CD4-positive, alpha-beta T cell treated with Interleukin-21 for 1 hour (primary cell): ENCODE measurements at regions not wholly inside any gene's neighbourhood (a gene's known extent, or its start where the extent isn't known, plus 50 kb on each side); places are given as distances from the start of the nearest gene placed in this dataset.
"Not testable (repeated sequence)": the region's sequence is repeated elsewhere in the genome, so short reads cannot be mapped to it uniquely, and the experiment has no call there.

Experiments used
- DNase-seq: peaks from one replicate; pipeline ENCODE4 v3.0.0-alpha.2; 2020

- DNase-seq, result no peak
Observed at GRCh38 chr15:98280284-98280975, 319.9 kb downstream of the ARRDC4 start.

- no peak for DNase-seq
Observed at GRCh38 chr15:98281130-98281529, 320.6 kb downstream of the ARRDC4 start.

DNA sequence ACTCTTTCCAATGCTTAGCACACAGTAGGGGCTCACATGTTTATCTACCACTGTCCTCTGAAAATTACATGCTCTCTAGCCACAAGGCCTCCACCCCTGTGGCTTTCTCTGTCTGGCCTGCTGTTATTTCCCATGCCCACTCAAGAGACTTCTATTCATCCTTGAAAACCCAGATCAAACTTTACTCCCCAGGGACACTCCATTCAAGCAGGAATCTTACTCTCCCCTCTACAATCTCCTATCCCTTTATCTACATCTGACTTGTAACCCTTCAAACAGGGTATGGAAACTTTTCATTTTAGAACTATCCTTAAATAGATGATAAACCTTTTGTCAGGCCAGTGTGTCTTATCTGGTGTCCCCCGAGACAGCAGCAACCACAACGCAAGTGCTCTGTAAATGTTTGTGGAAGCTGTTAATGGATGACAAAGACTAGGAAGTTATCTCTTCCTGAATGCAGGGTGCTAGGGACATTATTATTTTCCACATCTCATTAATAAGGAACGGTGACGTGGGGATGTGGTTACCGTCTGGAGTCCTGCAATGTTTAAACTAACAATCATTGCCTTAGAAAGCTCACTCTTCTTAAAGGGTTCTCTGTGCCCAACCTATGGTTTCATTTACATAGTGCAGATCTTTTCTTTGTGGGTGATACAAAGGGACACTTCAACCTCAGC is 322.3 kb downstream of the ARRDC4 start:
- no peak for DNase-seq

- DNase-seq, result no peak
Observed at GRCh38 chr15:98286200-98286599, 325.7 kb downstream of the ARRDC4 start.

GRCh38 chr15:98286831-98287230 is 326.3 kb downstream of the ARRDC4 start:
- no peak for DNase-seq

DNA sequence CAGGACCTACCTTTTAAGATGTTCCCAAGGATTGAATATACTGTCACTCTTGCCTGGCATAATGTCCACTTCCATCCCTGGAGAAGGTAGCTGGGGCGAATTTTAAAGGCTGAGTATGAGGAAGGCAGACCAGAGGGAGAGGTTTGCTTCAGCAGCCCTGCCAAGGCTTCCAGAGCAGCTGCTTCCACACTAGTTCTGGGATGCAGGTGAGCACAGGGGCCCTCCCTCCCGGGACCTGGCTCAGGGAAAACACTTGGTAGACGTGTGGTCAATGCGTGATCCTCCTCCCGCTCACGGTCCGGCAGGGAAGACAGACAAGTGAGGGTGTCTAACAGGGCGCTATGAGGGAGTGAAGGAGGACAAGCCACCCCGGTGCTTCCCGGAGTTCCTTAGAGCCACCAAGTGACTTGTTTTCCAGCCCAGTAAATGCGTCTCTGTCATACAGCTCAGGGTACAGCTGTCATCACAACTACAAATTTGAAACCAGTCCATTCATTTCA is 327.6 kb downstream of the ARRDC4 start:
- no peak for DNase-seq

DNA sequence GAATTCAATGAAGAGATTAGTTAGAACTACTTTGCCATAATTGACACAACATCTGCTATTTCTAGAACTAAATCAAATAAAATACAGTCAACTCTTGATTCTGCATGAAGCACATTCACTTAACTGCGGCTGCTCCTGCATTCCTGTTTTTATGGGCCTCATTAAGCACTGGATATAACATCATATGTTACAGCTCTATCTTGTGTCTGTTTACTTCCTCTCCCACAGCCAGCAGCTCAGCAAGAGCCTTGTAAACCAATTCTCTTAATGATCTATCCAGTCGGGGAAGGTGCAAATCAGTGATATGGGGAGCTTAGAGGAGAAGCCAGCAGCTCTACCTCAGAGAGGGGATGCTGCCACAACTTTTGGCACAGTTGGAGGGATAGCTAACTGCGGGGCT is 329.2 kb downstream of the ARRDC4 start:
- DNase-seq, result no peak

DNA sequence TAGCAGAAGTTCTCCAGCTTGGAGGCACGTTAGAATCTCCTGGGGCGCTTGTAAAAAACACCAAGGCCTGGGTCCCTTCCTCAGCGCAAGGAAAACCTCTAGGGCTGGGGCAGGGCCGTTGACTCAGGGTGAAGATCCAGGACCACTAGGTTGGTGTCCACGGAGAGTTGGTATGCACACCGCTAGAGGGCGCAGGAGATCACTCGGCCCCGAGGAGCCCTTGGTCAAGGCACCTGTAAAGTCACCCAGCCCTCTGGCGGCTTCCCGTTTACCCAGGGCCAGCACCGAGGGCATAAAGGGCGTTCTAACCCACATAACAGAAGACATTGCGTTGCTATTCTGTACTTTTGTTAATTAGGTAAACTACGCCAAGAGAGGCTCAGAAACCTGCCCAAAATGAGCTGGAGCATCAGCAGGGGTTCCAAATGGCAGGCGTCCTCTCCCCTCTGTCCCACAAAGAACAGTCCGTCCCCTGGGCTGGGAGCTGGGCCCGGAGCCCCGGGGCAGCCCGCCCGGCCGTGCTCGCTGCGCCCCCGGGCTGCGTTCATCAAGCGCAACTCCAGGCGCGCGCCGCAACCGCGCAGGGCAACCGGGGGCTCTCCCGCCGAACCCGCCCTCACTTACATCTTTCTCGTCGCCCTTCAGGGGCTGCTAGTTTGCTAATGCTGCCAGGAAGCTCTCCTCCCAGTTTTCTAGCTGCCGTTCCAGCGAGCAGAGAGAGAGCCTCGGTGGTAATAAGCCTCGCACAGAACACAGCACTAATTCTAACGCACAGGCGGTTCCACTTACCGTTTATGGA is 332.1 kb downstream of the ARRDC4 start:
- DNase-seq, result no peak

DNA sequence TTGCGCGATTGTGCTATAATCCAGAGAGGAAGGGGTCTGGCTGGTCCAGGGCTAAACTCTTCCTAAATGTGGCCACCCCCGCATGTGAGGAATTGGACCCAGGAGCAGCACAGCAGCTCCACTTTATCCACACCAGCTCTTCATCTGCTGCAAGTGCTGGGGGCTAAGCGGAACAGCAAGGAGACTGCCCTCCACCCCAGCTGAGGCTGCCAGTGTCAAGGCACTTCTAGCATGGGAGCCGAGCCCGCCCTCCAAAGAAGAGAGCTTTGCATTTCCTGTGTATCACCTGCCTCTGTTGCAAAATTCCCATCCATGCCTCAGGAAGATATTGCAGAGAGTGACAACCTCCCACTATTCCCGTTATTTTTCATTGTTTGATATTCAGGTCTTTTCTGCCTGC is 333.6 kb downstream of the ARRDC4 start:
- DNase-seq, result no peak

DNA sequence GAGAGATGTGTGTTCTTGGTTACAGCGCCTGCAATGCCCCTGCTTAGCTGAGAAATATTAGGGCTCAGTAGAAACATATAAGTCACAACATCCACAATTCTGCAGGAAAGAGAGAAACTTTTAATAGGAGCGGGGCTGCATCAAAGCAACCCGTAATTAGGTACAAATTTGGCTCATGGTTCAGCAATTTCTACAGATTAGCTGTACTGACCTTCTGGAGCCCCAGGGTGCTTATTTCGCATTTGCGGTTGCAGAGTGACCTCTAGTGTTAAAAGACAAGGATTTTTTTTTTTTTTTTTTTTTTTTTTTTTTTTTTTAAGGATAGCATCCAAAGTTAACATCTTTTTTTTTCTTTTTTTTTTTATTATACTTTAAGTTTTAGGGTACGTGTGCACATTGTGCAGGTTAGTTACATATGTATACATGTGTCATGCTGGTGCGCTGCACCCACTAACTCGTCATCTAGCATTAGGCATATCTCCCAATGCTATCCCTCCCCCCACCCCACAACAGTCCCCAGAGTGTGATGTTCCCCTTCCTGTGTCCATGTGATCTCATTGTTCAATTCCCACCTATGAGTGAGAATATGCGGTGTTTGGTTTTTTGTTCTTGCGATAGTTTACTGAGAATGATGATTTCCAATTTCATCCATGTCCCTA is 334.7 kb downstream of the ARRDC4 start:
- DNase-seq, result not testable (repeated sequence)

DNA sequence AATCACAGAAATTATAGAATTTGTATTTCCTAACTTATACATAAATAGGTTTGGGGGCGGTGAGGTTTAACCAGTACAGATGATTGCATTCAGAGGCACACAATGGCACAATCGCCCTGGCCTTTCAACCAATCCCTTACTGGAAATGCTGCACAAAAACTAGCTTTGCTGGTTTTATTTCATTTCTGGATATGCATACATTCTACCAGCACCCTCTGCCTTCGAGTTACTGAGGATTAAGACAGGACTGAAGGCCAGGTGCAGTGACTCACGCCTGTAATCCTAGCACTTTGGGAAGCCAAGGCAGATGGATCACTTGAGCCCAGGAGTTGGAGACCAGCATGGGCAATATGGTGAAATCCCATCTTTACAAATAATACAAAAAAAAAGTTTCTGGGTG is 336.1 kb downstream of the ARRDC4 start:
- DNase-seq, result no peak

- no peak for DNase-seq
Observed at GRCh38 chr15:98304371-98304770, 343.9 kb downstream of the ARRDC4 start.

- no peak for DNase-seq
Observed at GRCh38 chr15:98308117-98308516, 340.2 kb upstream of the IGF1R start.

- peak; percentile 58 for DNase-seq
Observed at GRCh38 chr15:98311566-98312188, 336.7 kb upstream of the IGF1R start.

GRCh38 chr15:98312913-98313312 is 335.4 kb upstream of the IGF1R start:
- DNase-seq, result no peak

GRCh38 chr15:98315971-98316370 is 332.4 kb upstream of the IGF1R start:
- DNase-seq, result no peak

GRCh38 chr15:98321896-98322295 is 326.4 kb upstream of the IGF1R start:
- DNase-seq, result no peak

DNA sequence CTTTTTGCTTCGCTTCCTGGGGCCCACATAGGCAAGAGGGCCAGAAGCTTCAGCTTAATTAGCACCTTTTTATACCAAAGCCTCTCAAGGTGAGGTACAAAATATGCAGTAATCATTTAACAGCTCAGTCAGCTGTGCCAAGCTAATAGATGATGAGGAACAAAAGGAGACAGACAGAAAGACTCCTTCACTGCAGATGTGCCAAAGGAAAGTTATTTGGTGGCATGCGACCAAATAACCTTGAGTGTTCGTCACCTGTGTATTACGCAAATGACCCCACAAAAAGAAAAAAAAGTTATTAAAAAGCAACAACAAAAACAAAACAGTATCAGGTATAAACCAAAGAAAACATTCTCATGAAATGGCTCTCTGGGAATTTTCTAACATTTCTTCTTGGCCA is 325.8 kb upstream of the IGF1R start:
- DNase-seq, result no peak

- no peak for DNase-seq
Observed at GRCh38 chr15:98324341-98324970, 323.9 kb upstream of the IGF1R start.

DNA sequence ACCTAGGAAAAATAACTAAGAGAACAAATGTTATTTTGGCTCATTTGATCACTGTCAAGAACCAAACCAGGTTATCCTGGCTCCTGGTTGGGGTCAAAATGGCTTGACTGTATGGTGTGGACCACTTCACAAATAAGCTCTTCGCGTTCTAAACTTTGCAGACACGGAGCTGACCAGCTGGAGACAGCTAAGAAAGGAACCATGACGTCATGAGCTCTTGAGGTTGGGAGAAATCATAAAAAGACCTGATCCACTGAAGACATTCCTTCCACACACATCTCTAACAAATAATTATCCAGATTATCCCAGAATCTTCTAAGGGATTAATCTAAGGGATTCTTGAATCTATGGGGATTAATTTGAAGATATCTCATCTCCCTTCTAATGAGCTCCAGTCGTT is 321.5 kb upstream of the IGF1R start:
- no peak for DNase-seq

GRCh38 chr15:98330258-98330657 is 318.1 kb upstream of the IGF1R start:
- DNase-seq, result no peak
